ENCODE measurements at regions not wholly inside any gene's neighbourhood (a gene's known extent, or its start where the extent isn't known, plus 50 kb on each side); places are given as distances from the start of the nearest gene placed in this dataset.

GRCh38 chr16:26992666-26993349 is 73.9 kb upstream of the C16orf82 start:
- Mint-ChIP-seq H3K27ac (no peak overlapping the region), H3K4me3 (no peak overlapping the region), H3K4me1 (no peaks in the 10 kb centered on the region), H3K27me3 (peaks cover 12% of the 10 kb centered on the region), H3K36me3 (ENCODE audit: low read depth) (no peaks in the 10 kb centered on the region), H3K9me3 (ENCODE audit: low read depth) (peaks cover 3% of the 10 kb centered on the region)
- no peak for ATAC-seq
- no peak for DNase-seq
- CTCF ChIA-PET = interaction anchor here (0.7 kb wide), 1 partner anchor 177 kb away, joined by 3 read pairs; no protein-coding TSS in a partner anchor
- POLR2A ChIA-PET = no interaction called here
- intact Hi-C loops (cut with DNase I, micrococcal nuclease) = no loop called here

- Mint-ChIP-seq H3K9me3 (ENCODE audit: low read depth) (peaks cover 3% of the 10 kb centered on the region), H3K27me3 (peaks cover 16% of the 10 kb centered on the region), H3K27ac (no peak overlapping the region), H3K4me3 (no peak overlapping the region), H3K36me3 (ENCODE audit: low read depth) (no peaks in the 10 kb centered on the region), H3K4me1 (no peaks in the 10 kb centered on the region)
- intact Hi-C loops (cut with DNase I, micrococcal nuclease) = no loop called here
- no peak for DNase-seq
- no peak for ATAC-seq
- POLR2A ChIA-PET = no interaction called here
- CTCF ChIA-PET = no interaction called here
Observed at GRCh38 chr16:26993511-26993910, 73.2 kb upstream of the C16orf82 start.

GRCh38 chr16:26993963-26994362 is 72.8 kb upstream of the C16orf82 start:
- no peak for ATAC-seq
- Mint-ChIP-seq H3K27ac (no peak overlapping the region), H3K4me3 (no peak overlapping the region), H3K4me1 (no peaks in the 10 kb centered on the region), H3K9me3 (ENCODE audit: low read depth) (peaks cover 3% of the 10 kb centered on the region), H3K27me3 (peaks cover 16% of the 10 kb centered on the region), H3K36me3 (ENCODE audit: low read depth) (no peaks in the 10 kb centered on the region)
- intact Hi-C loops (cut with DNase I, micrococcal nuclease) = no loop called here
- ChIA-PET POLR2A (no interaction called here), CTCF (no interaction called here)
- DNase-seq = no peak

- Mint-ChIP-seq H3K27ac (no peak overlapping the region), H3K4me3 (no peak overlapping the region), H3K27me3 (peaks cover 18% of the 10 kb centered on the region), H3K36me3 (ENCODE audit: low read depth) (no peaks in the 10 kb centered on the region), H3K9me3 (ENCODE audit: low read depth) (peaks cover 3% of the 10 kb centered on the region), H3K4me1 (no peaks in the 10 kb centered on the region)
- CTCF ChIA-PET = no interaction called here
- no peak for ATAC-seq
- no peak for DNase-seq
- POLR2A ChIA-PET = no interaction called here
- intact Hi-C loops (cut with DNase I, micrococcal nuclease) = no loop called here
Observed at GRCh38 chr16:26995522-26995921, 71.2 kb upstream of the C16orf82 start.

- Mint-ChIP-seq H3K27ac (no peak overlapping the region), H3K4me1 (no peaks in the 10 kb centered on the region), H3K4me3 (no peak overlapping the region), H3K9me3 (ENCODE audit: low read depth) (peaks cover 3% of the 10 kb centered on the region), H3K36me3 (ENCODE audit: low read depth) (no peaks in the 10 kb centered on the region), H3K27me3 (peaks cover 28% of the 10 kb centered on the region)
- POLR2A ChIA-PET = no interaction called here
- DNase-seq = no peak
- intact Hi-C loops (cut with DNase I, micrococcal nuclease) = no loop called here
- no peak for ATAC-seq
- CTCF ChIA-PET = no interaction called here
Observed at GRCh38 chr16:27005386-27005785, 61.3 kb upstream of the C16orf82 start.
